ENCODE measurements at regions not wholly inside any gene's neighbourhood (a gene's known extent, or its start where the extent isn't known, plus 50 kb on each side); places are given as distances from the start of the nearest gene placed in this dataset.

- no peak for DNase-seq
Measured at GRCh38 chr2:144836635-144837350, 316.9 kb upstream of the ZEB2 start.

- DNase-seq: no peak
Measured at GRCh38 chr2:144835634-144836350, 315.9 kb upstream of the ZEB2 start.

GRCh38 chr2:144834998-144835633 is 315.2 kb upstream of the ZEB2 start:
- DNase-seq: no peak

DNA sequence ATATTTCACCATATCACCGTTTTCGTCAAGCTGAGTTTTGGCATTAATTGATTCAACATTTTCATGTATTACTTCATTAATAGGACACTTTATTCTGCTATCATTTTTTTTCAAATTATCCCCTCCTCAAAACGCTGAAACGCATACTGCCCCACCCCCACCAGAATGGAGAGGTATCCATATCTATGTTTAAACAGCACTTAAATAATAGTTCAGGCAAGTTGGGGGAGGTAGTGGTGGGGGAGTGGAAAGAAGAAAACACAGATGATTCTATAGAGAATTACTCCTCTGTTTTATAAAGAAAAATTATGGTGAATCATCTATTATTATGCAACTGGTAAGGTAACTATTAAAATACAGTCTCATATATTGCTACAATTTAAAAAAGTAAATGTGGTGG is 314.4 kb upstream of the ZEB2 start:
- no peak for DNase-seq

DNA sequence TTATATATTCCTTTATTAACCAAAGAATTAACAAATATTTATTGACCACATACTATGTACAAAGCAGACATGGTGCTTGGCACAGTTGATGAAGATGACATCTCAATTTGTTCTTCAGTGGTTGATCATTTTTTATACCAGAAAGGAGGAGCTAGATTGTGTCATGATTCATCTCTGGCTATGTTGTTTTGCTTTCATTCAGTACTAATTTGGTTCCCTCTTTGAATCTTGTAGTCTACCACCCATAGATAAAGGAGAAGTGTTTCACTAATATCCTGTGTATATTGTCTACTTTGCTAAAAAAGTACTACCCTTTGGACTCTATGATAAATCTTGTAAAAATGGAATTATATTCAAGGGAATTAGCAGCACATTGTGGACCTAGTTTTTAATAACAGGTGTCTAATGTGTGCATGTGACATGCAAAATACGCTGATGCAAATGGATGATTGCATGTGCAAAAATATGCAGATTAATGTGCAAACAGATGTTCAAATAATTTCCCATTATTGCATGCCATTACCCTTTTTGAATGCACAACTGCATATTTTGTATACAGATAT is 313.2 kb upstream of the ZEB2 start:
- DNase-seq: peak; percentile 35

GRCh38 chr2:144832048-144832447 is 312.1 kb upstream of the ZEB2 start:
- DNase-seq: peak; percentile 49

DNA sequence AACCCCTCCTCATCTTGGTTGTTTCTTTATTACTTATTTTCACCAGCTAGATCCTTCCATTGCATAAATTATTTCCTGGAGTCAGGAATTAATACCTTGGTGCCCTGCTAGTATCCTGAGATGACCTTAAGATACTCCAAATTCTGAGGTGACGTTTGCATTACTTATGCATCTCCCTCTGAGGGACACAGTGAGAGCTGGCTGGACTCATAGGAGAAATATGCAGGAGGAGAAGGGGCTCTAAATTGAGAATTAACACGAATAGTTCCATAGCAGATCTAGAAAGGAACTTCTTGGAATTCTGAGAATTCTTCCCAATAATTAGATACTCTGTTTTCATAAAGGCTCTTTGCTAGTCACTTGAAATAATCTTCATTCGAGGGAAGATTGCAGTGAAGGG is 310.6 kb upstream of the ZEB2 start:
- DNase-seq: no peak

DNA sequence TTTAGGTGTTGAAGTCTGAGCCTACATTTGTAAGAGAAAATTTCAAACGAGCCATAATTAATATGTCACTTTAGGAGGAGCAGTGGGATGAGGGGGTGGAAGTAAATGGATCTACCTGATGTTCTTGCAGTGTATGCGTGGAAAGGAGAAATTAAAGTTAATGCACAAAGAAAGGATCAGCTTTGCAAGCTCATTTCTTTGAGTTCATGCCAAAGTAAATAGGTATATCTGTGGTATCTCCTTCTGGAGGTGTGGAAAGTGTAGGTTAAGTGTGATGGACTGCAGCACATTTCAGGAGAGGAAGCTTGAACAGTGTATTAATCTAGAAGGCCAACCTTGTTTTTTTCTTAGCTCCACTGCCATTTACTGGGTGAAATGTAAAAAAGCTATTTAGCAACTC is 307.5 kb upstream of the ZEB2 start:
- no peak for DNase-seq

- DNase-seq: peak; percentile 22
Measured at GRCh38 chr2:144826105-144826504, 306.2 kb upstream of the ZEB2 start.

GRCh38 chr2:144825331-144826020 is 305.6 kb upstream of the ZEB2 start:
- DNase-seq: peak; percentile 31

DNA sequence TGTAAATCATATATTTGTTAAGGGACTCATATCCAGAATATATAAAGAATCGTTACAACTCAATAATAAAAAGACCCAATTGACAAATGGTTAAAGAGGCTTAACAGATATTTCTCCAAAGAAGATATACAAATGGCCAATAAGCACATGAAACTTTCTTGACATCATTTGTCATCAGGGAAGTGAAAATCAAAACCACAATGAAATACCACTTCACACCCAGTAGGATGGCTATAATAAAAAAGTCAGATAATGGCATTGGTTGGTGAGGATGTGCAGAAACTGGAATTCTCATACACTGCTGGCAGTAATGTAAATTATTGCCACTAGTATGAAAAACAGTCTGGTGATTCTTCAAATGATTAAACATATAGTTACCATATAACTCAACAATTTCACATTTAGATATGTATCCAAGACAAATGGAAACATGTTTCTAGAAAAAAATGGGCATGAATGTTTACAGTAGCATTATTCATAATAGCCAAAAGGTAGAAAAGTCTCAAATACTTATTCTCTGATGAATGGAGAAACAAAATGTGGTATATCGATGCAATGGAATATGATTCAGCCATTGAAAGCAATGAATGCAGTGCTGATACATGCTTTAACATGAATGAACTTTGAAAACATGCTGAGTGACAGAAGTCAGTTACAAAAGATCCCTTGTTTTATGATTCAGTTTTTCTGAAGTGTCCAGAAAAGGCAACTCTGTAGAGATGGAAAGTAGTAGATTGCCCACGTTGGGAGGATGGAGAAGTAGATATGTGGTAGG is 304.6 kb upstream of the ZEB2 start:
- DNase-seq: no peak

DNA sequence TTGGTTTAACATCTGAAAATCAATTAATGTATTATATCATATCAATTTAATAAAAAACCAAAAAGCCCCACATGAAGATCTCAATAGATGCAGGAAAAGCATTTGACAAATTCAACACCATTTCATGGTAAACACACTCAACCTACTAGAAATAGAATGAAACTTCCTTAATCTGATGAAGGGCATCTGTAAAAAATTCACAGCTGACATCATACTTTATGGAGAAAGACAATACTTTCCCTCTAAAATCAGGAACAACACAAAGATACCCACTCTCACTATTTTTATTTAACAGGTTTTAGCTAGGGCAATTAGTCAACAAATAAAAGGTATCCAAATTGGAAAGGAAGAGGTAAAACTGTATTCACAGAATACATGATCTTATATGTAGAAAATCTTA is 303.0 kb upstream of the ZEB2 start:
- no peak for DNase-seq

- DNase-seq: no peak
Measured at GRCh38 chr2:144812288-144812687, 292.4 kb upstream of the ZEB2 start.

- no peak for DNase-seq
Measured at GRCh38 chr2:144801766-144802165, 281.8 kb upstream of the ZEB2 start.

DNA sequence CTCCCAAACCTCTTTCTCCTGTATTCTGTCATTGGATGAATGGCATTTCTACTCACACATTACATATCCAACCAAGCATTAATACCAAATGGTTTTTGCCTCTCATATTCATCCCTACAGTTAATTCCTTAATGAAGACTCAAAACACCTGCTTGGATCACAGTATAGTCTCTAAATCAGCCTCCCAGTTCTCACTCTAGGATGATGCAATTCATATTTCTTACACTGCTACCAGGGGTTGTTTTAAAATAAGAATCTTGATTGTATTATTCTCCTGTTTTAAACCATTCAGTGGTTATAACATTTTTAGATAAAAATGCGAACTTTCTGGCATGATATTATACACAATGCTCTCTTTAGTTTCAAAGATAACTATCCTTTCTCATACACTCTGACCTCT is 281.4 kb upstream of the ZEB2 start:
- DNase-seq: no peak

GRCh38 chr2:144798989-144799388 is 279.1 kb upstream of the ZEB2 start:
- DNase-seq: no peak

DNA sequence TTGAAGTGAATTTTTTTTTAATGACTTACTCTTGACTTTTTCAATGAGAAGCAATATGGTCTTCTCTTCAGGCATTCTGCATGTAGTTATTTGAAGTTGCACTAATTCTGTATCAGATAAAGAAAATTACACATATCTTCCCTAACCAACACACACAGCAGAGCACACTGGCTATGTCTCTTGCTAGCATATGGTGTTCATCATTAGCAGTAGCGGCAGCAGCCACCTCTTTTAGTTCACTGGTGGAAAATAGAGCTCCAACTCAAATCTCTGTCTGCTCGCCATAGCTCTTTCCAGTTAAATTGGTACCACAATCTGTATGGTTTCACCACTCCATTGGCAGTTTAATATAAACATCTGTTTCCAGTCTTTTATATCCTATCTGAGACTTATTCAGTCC is 278.1 kb upstream of the ZEB2 start:
- DNase-seq: no peak

- no peak for DNase-seq
Measured at GRCh38 chr2:144796936-144797335, 277.0 kb upstream of the ZEB2 start.

- DNase-seq: no peak
Measured at GRCh38 chr2:144796164-144796563, 276.2 kb upstream of the ZEB2 start.

- DNase-seq: no peak
Measured at GRCh38 chr2:144785253-144785652, 265.3 kb upstream of the ZEB2 start.

GRCh38 chr2:144780983-144781382 is 261.1 kb upstream of the ZEB2 start:
- no peak for DNase-seq

DNA sequence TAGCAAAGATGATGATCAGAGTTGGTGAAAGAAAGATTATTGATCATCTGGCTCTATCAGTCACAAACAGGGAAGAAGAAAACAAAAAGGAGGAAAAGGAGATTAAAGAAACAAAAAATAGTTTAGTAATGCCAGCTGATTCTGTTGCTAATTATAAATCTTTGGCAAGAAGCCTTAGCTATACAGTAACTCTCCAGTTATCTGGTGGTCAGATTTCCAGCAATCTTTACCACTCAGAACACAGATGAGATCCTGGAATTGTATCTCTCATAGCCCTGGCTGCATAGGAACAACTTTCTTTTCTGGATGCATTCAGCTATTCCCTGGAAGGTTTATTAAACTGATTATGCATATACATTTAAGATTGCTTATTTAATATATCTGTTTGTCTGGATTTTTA is 256.8 kb upstream of the ZEB2 start:
- no peak for DNase-seq
